ENCODE measurements at regions not wholly inside any gene's neighbourhood (a gene's known extent, or its start where the extent isn't known, plus 50 kb on each side); places are given as distances from the start of the nearest gene placed in this dataset.

DNA sequence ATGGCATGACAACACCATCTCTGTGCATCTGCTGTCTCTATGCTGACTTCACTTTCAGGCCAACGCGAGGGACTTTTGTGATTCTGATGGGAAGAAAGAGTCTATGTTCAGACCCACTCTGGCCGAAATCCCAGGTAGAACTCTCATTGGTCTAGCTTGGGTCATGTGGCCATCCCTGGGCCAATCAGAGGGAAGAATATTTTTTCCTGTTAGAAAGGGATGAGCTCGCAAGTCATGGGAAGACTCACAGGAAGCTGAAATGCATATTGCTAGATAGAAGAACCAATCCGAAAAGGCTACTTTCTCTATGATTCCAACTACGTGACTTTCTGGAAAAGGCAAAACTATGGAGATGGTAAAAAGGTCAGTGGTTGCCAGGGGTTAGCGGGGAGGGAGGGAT lies 56.0 kb upstream of the LINC01488 start:
- no peak for DNase-seq (ENCODE audit: low read depth)
- TF ChIP-seq CTCF (IDR thresholded peaks at IDR 0.05; ENCODE audit: insufficient read depth, low read depth, low read length, missing control alignments): no peak
- no peak overlapping the region for H3K4me3 ChIP-seq (ENCODE audit: low read depth, low read length)

DNA sequence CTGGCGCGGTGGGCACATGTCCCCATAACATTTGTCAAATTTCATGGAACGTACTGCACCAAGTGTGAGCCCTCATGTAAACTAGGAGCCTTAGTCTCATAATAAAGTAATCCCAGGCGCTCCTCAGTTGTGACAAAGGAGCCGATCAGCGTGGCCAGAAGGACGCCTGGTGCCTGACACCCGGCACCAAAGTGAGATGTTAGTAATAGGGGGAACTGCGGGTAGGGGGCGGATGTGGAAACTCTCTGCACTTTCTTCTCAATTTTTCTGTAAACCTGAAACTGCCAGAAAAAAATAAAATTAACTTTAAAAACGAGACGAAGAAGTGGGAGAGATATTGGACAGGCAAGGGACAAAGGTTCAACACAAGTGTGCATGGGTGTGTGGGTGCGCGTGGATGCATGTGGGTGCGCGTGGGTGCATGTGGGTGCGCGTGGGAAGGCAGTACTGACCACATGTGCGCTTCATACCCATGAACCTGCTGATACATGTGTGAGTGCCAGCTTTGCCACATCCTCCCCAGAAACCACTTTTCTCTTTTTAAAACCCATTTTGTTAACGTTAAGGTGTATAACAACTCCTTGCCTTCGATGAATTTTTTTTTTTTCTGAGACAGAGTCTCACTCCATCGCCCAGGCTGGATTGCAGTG lies 55.4 kb upstream of the LINC01488 start:
- TF ChIP-seq CTCF (IDR thresholded peaks at IDR 0.05; ENCODE audit: insufficient read depth, low read depth, low read length, missing control alignments): no peak
- no peak for DNase-seq (ENCODE audit: low read depth)
- no peak overlapping the region for H3K4me3 ChIP-seq (ENCODE audit: low read depth, low read length)

DNA sequence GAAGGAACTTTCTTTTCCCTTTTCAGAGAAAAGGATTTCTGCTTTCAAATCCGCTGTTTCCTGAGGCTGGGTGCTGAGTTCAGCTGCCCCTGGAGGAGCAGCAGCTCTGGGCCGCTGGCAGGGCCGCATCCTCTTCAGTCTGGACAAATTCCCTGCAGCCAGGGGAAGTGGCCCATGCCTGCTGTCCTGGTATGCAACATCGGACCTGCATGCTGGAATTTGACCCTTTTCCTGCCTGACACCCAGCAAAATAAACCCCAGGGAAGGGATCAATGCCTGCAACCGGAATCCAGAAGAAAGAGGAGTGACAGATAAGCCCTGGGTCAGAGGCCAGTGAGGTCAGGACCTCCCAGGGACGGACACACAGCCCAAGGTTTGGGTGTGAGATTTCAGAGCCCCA lies 54.1 kb upstream of the LINC01488 start:
- TF ChIP-seq CTCF (IDR thresholded peaks at IDR 0.05; ENCODE audit: insufficient read depth, low read depth, low read length, missing control alignments): no peak
- no peak overlapping the region for H3K4me3 ChIP-seq (ENCODE audit: low read depth, low read length)
- DNase-seq (ENCODE audit: low read depth): no peak

DNA sequence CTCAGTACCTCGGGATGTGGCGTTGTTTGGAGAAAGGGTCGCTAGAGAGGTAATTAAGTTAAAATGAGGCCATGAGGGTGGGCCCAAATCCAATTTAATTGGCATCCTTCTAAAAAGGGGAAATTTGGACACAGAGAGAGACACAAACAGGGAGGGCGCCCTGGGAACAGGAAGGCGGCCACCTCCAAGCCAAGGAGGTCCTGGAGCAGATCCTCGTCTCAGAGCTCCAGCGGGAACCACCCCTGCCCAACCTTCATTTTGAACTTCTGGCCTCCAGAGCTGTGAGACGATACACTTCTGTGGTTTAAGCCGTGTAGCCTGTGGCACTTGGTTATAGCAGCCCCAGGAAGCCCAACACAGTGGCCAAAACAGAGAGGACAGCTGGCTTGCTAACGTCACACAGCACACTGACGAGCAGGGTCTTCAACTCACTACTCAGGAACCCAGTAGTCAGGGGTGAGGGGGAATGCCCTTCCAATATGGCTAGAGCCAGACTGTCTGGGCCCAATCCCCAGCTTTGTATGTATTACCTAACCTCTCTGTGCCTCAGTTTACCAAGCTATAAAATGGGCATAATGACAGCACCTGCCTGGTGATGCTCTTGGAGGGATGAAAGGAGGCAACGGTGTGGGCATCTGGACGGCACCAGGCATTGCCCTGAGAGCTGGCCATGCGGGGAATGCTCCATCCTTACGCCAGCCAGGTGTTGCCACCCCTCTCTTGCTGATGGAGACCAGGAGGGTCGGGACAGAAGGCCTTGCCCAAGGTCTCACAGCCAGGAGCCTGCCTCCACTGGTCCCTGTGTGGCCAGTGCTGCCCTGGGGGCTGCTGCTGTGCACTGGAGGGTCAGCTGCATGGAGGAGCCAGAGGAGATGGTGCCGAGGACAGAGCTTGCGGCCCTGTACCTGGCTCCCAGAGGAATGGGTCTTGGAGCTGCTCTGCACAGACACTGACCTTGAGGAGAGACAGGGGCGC lies 53.3 kb upstream of the LINC01488 start:
- H3K4me3 ChIP-seq (ENCODE audit: low read depth, low read length): no peak overlapping the region
- TF ChIP-seq CTCF (IDR thresholded peaks at IDR 0.05; ENCODE audit: insufficient read depth, low read depth, low read length, missing control alignments): no peak

GRCh38 chr11:69429716-69430491 lies 51.6 kb upstream of the LINC01488 start:
- H3K4me3 ChIP-seq (ENCODE audit: low read depth, low read length): no peak overlapping the region
- no peak for DNase-seq (ENCODE audit: low read depth)
- no peak for TF ChIP-seq CTCF (IDR thresholded peaks at IDR 0.05; ENCODE audit: insufficient read depth, low read depth, low read length, missing control alignments)

More for the DNA sequence above, 53.3 kb upstream of the LINC01488 start:
- DNase-seq (ENCODE audit: low read depth): no peak

- DNase-seq (ENCODE audit: low read depth): no peak
- TF ChIP-seq CTCF (IDR thresholded peaks at IDR 0.05; ENCODE audit: insufficient read depth, low read depth, low read length, missing control alignments): no peak
- no peak overlapping the region for H3K4me3 ChIP-seq (ENCODE audit: low read depth, low read length)
Measured at GRCh38 chr11:69430566-69430965, 50.9 kb upstream of the LINC01488 start.
